ENCODE measurements at regions not wholly inside any gene's neighbourhood (a gene's known extent, or its start where the extent isn't known, plus 50 kb on each side); places are given as distances from the start of the nearest gene placed in this dataset.

DNA sequence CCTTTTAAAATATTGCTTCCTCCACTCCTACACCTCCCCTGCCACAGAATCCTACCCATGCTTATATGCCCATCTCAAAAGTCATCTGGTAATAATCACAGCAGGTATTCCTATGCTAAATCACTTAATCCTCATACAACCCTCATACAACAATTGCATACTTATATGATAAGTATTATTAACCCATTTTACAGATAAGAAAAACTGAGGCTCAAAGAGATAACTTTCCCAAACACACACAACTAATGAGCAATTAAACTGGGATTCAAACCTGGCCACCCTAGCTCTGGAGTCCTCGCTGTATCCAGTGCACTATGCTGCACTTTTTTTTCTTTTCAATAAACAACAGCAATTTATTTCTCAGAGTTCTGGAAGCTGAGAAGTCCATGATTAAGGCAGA, 99.8 kb upstream of the TSPAN5 start:
- H3K27me3 ChIP-seq (ENCODE audit: control insufficient read depth, insufficient read depth, low read length): no peaks in the 10 kb centered on the region
- no peak for ATAC-seq (ENCODE audit: low read depth in 2 of 2)

DNA sequence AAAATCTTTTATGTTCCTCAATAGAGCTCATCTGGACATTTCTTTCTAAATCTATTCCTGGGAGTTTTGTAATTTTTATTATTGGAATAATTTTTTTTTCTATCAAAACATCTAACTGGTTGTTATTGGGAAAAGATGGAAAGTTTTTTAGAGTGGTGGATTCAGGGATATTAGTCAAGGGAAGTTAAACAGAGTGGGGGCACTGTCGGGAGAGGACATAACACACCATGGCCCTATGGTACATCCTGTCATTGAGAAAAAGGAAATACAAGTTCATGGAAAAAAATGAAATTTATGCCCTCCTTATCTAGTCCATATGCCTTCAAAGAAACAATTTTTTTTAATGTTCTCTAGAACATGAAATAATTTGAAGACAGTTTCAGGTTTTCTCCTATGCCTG, 96.3 kb upstream of the TSPAN5 start:
- H3K27ac ChIP-seq (ENCODE audit: insufficient read depth, low read length, poor library complexity, severe bottlenecking): no peak overlapping the region
- Mint-ChIP-seq H3K36me3 (no peaks in the 10 kb centered on the region), H3K27ac (no peak overlapping the region), H3K27me3 (no peaks in the 10 kb centered on the region), H3K9me3 (no peaks in the 10 kb centered on the region), H3K4me1 (peaks cover 0 to 6% (median 0%) of the 10 kb centered on the region in 4 donors), H3K4me3 (no peak overlapping the region)
- H3K27me3 ChIP-seq (ENCODE audit: control insufficient read depth, insufficient read depth, low read length): no peaks in the 10 kb centered on the region
- DNase-seq: no peak
- H3K36me3 ChIP-seq (ENCODE audit: control insufficient read depth, insufficient read depth, low read length): no peaks in the 10 kb centered on the region
- no peak for ATAC-seq (ENCODE audit: low read depth in 2 of 2)
- no peak overlapping the region for H3K4me3 ChIP-seq (ENCODE audit: low read depth, low read length)
- H3K4me1 ChIP-seq (ENCODE audit: control insufficient read depth, insufficient read depth, low read length, poor library complexity, severe bottlenecking): no peaks in the 10 kb centered on the region
- no peaks in the 10 kb centered on the region for H3K9me3 ChIP-seq (ENCODE audit: control insufficient read depth in 2 of 2, low read length in 2 of 2)

More for the DNA sequence above, 99.8 kb upstream of the TSPAN5 start:
- Histone ChIP-seq H3K36me3 (ENCODE audit: control insufficient read depth, insufficient read depth, low read length) (no peaks in the 10 kb centered on the region), H3K9me3 (ENCODE audit: control insufficient read depth in 2 of 2, low read length in 2 of 2) (no peaks in the 10 kb centered on the region), H3K4me3 (ENCODE audit: low read depth, low read length) (no peak overlapping the region), H3K27ac (ENCODE audit: insufficient read depth, low read length, poor library complexity, severe bottlenecking) (no peak overlapping the region), H3K4me1 (ENCODE audit: control insufficient read depth, insufficient read depth, low read length, poor library complexity, severe bottlenecking) (no peaks in the 10 kb centered on the region)
- H3K36me3 Mint-ChIP-seq: no peaks in the 10 kb centered on the region
- peaks cover 0 to under 1% (median 0%) of the 10 kb centered on the region in 4 donors for H3K4me1 Mint-ChIP-seq
- no peak for DNase-seq
- no peak overlapping the region for H3K4me3 Mint-ChIP-seq
- H3K27ac Mint-ChIP-seq: no peak overlapping the region
- H3K27me3 Mint-ChIP-seq: no peaks in the 10 kb centered on the region
- peaks cover 0 to 2% (median 0%) of the 10 kb centered on the region in 7 donors for H3K9me3 Mint-ChIP-seq

DNA sequence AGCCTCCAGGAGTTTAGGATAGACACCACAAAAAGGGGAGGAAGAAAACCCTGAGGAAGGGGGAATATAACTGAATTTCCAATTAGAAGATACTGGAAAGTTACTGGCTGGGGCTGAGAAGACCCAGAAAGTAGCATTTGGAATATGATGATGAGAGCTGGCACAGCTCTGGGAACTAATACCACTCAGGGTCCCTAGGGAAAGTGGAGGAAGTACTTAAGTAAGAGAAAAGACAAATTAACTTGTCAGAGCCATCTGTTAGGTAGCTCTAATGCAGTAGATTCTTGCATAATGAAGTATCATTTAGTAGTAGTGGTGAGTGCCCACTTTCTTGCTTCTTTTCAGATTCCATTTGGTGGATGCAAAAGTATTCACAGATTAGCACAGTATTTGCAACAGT, 90.8 kb upstream of the TSPAN5 start:
- Mint-ChIP-seq H3K4me1 (peaks cover 0 to 6% (median 2%) of the 10 kb centered on the region in 4 donors), H3K27me3 (no peaks in the 10 kb centered on the region)
- no peak for ATAC-seq (ENCODE audit: low read depth in 2 of 2)

DNA sequence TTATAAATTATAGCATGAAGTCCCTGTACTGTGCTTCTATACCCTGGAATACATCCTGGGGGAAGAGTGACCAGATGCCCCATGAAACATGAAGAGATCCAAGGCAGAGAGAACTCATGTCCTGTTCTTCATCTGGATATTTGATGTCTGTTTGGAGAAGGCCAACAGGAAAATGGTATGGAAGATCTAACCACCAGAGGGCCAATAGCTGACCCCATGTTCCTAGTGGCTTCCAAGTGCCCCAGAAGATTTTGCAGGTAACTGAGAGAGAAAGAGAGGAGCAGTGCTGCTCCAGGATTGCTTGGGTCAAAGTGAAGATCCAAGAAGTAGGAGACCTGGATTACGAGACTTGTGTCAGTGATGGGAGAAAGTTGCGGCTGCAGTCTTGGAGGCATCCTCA, 90.2 kb upstream of the TSPAN5 start:
- H3K4me1 ChIP-seq (ENCODE audit: control insufficient read depth, insufficient read depth, low read length, poor library complexity, severe bottlenecking): no peaks in the 10 kb centered on the region
- Mint-ChIP-seq H3K27ac (no peak overlapping the region), H3K9me3 (peaks cover 0 to 2% (median 0%) of the 10 kb centered on the region in 7 donors), H3K27me3 (no peaks in the 10 kb centered on the region), H3K36me3 (no peaks in the 10 kb centered on the region), H3K4me1 (peaks cover 0 to 6% (median 2%) of the 10 kb centered on the region in 4 donors), H3K4me3 (no peak overlapping the region)
- H3K27me3 ChIP-seq (ENCODE audit: control insufficient read depth, insufficient read depth, low read length): no peaks in the 10 kb centered on the region
- H3K27ac ChIP-seq (ENCODE audit: insufficient read depth, low read length, poor library complexity, severe bottlenecking): no peak overlapping the region
- no peaks in the 10 kb centered on the region for H3K9me3 ChIP-seq (ENCODE audit: control insufficient read depth in 2 of 2, low read length in 2 of 2)
- no peaks in the 10 kb centered on the region for H3K36me3 ChIP-seq (ENCODE audit: control insufficient read depth, insufficient read depth, low read length)
- no peak for ATAC-seq (ENCODE audit: low read depth in 2 of 2)
- no peak overlapping the region for H3K4me3 ChIP-seq (ENCODE audit: low read depth, low read length)
- DNase-seq: no peak

More for the DNA sequence above, 90.8 kb upstream of the TSPAN5 start:
- Mint-ChIP-seq H3K9me3 (peaks cover 0 to 2% (median 0%) of the 10 kb centered on the region in 7 donors), H3K4me3 (no peak overlapping the region), H3K27ac (no peak overlapping the region), H3K36me3 (no peaks in the 10 kb centered on the region)
- DNase-seq: no peak
- Histone ChIP-seq H3K27me3 (ENCODE audit: control insufficient read depth, insufficient read depth, low read length) (no peaks in the 10 kb centered on the region), H3K36me3 (ENCODE audit: control insufficient read depth, insufficient read depth, low read length) (no peaks in the 10 kb centered on the region), H3K4me3 (ENCODE audit: low read depth, low read length) (no peak overlapping the region), H3K9me3 (ENCODE audit: control insufficient read depth in 2 of 2, low read length in 2 of 2) (no peaks in the 10 kb centered on the region), H3K4me1 (ENCODE audit: control insufficient read depth, insufficient read depth, low read length, poor library complexity, severe bottlenecking) (no peaks in the 10 kb centered on the region), H3K27ac (ENCODE audit: insufficient read depth, low read length, poor library complexity, severe bottlenecking) (no peak overlapping the region)

DNA sequence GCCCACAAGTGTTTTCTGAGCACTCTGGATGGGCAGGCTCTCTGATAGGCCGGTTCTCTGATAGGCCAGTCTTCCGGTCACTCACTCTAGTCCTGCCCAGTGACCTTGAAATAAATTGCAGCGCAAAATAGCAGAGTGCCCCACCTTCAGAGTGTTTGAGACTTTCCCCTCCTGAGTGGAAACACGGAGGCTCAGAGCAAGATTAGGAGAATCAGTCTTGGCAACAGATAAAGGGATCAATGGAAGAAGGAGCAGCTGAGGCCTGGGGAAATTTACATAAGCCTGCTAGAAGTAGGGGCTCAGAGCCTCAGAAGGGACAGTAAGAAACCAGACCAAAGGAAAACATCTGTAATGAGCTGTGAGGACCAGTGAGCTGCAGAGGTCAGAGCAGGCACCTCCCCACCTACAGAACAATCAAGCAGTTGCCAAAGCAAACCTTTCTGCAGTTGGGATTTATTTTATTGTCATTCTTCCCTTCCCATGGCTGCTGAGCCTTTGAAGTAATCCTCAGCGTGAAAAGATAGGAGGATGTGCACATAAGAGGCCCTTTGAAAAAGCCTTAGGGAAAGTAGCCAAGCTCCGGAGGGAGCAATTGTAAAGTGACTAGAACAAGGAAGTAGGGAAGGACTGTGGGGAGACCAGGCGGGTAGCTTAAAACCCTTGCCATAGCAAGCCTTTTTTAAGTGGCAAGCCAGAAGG, 89.1 kb upstream of the TSPAN5 start:
- Mint-ChIP-seq H3K36me3 (no peaks in the 10 kb centered on the region), H3K9me3 (peaks cover 0 to 2% (median 0%) of the 10 kb centered on the region in 7 donors), H3K27ac (peak overlapping the region in 1 of 3 donors; percentile 9), H3K4me1 (peaks cover 0 to 4% (median 0%) of the 10 kb centered on the region in 4 donors), H3K4me3 (no peak overlapping the region), H3K27me3 (no peaks in the 10 kb centered on the region)
- Histone ChIP-seq H3K4me3 (ENCODE audit: low read depth, low read length) (no peak overlapping the region), H3K36me3 (ENCODE audit: control insufficient read depth, insufficient read depth, low read length) (no peaks in the 10 kb centered on the region), H3K27ac (ENCODE audit: insufficient read depth, low read length, poor library complexity, severe bottlenecking) (no peak overlapping the region), H3K27me3 (ENCODE audit: control insufficient read depth, insufficient read depth, low read length) (no peaks in the 10 kb centered on the region), H3K4me1 (ENCODE audit: control insufficient read depth, insufficient read depth, low read length, poor library complexity, severe bottlenecking) (no peaks in the 10 kb centered on the region), H3K9me3 (ENCODE audit: control insufficient read depth in 2 of 2, low read length in 2 of 2) (no peaks in the 10 kb centered on the region)
- DNase-seq (no peak), ATAC-seq (ENCODE audit: low read depth in 2 of 2) (no peak)

DNA sequence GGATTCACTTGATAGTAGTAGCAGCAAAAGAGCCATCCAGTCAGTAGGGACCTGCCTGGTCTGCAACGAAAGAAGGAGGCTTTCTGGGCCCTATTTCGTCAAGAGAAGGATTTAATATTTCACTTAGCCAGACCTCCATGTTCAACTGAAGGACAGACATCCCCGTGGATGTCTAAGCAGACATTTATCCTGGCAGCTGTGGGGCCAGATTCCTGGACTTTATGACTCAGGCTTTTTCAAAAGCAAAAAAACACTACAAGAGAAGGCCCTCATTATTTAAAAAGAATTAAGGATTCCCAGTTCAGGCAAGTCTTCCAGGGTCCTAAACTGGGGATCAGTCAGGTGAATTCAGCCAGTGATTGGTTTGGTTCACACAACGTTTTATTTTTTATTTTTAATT, 88.5 kb upstream of the TSPAN5 start:
- no peaks in the 10 kb centered on the region for H3K36me3 ChIP-seq (ENCODE audit: control insufficient read depth, insufficient read depth, low read length)
- H3K4me1 ChIP-seq (ENCODE audit: control insufficient read depth, insufficient read depth, low read length, poor library complexity, severe bottlenecking): no peaks in the 10 kb centered on the region
- H3K36me3 Mint-ChIP-seq: no peaks in the 10 kb centered on the region
- H3K27ac Mint-ChIP-seq: no peak overlapping the region
- peaks cover 0 to 4% (median 0%) of the 10 kb centered on the region in 4 donors for H3K4me1 Mint-ChIP-seq
- H3K4me3 Mint-ChIP-seq: no peak overlapping the region
- no peak for DNase-seq
- no peaks in the 10 kb centered on the region for H3K27me3 Mint-ChIP-seq
- no peaks in the 10 kb centered on the region for H3K27me3 ChIP-seq (ENCODE audit: control insufficient read depth, insufficient read depth, low read length)
- no peaks in the 10 kb centered on the region for H3K9me3 ChIP-seq (ENCODE audit: control insufficient read depth in 2 of 2, low read length in 2 of 2)
- H3K4me3 ChIP-seq (ENCODE audit: low read depth, low read length): no peak overlapping the region
- no peak overlapping the region for H3K27ac ChIP-seq (ENCODE audit: insufficient read depth, low read length, poor library complexity, severe bottlenecking)
- ATAC-seq (ENCODE audit: low read depth in 2 of 2): no peak
- H3K9me3 Mint-ChIP-seq: peaks cover 0 to 2% (median 0%) of the 10 kb centered on the region in 7 donors

DNA sequence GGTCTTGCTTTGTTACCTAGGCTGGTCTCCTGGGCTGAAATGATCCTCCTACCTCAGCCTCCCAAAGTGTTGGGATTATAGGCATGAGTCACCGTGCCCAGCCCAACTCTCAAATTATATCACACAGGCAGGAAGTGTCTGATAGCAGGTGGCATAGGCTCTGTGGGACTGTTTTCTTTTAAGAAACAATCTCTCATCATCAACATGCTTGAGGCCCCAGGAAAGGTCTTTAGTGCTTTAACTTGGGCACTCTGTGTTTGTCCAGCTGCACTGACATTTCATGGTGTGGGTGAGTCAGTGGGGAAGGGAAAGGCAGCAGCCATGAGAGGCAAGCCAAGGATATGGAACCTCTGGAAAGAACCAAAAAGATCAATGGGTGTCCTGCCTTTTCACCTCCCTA, 88.1 kb upstream of the TSPAN5 start:
- no peaks in the 10 kb centered on the region for H3K27me3 Mint-ChIP-seq

DNA sequence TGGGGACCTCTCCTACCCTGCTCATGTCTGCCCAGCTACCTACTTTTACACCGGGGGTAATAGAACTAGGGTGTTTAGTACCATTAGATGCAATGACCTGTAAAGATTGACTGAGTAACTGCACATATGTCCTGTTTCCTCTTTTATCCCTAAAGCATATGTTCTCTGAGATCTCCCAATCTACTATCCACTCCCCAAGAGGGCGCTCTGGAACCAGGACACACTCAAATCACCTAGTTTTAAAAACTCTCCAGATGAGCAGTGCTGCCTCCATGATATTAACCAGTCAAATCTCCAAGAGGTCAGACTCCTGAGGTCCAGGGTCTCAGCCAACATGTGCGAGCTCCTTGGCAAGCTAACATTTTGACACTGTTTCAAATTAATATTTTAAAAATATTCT, 87.0 kb upstream of the TSPAN5 start:
- peaks cover 0 to 2% (median 0%) of the 10 kb centered on the region in 7 donors for H3K9me3 Mint-ChIP-seq
- Histone ChIP-seq H3K4me3 (ENCODE audit: low read depth, low read length) (no peak overlapping the region), H3K27me3 (ENCODE audit: control insufficient read depth, insufficient read depth, low read length) (no peaks in the 10 kb centered on the region), H3K4me1 (ENCODE audit: control insufficient read depth, insufficient read depth, low read length, poor library complexity, severe bottlenecking) (no peaks in the 10 kb centered on the region), H3K36me3 (ENCODE audit: control insufficient read depth, insufficient read depth, low read length) (no peaks in the 10 kb centered on the region), H3K27ac (ENCODE audit: insufficient read depth, low read length, poor library complexity, severe bottlenecking) (no peak overlapping the region), H3K9me3 (ENCODE audit: control insufficient read depth in 2 of 2, low read length in 2 of 2) (no peaks in the 10 kb centered on the region)
- no peak overlapping the region for H3K27ac Mint-ChIP-seq
- peak overlapping the region in 1 of 4 donors; percentile 38 for H3K4me3 Mint-ChIP-seq
- H3K36me3 Mint-ChIP-seq: no peaks in the 10 kb centered on the region
- DNase-seq (peak in 1 of 3 donors; percentile 2), ATAC-seq (ENCODE audit: low read depth in 2 of 2) (no peak)
- H3K27me3 Mint-ChIP-seq: no peaks in the 10 kb centered on the region
- peaks cover 0 to 4% (median 0%) of the 10 kb centered on the region in 4 donors for H3K4me1 Mint-ChIP-seq

More for the DNA sequence above, 88.1 kb upstream of the TSPAN5 start:
- Mint-ChIP-seq H3K9me3 (peaks cover 0 to 2% (median 0%) of the 10 kb centered on the region in 7 donors), H3K36me3 (no peaks in the 10 kb centered on the region), H3K4me1 (peaks cover 0 to 4% (median 0%) of the 10 kb centered on the region in 4 donors), H3K4me3 (no peak overlapping the region), H3K27ac (no peak overlapping the region)
- no peaks in the 10 kb centered on the region for H3K36me3 ChIP-seq (ENCODE audit: control insufficient read depth, insufficient read depth, low read length)
- DNase-seq (peak in 1 of 3 donors; percentile 15), ATAC-seq (ENCODE audit: low read depth in 2 of 2) (no peak)
- no peaks in the 10 kb centered on the region for H3K4me1 ChIP-seq (ENCODE audit: control insufficient read depth, insufficient read depth, low read length, poor library complexity, severe bottlenecking)
- no peaks in the 10 kb centered on the region for H3K27me3 ChIP-seq (ENCODE audit: control insufficient read depth, insufficient read depth, low read length)
- no peaks in the 10 kb centered on the region for H3K9me3 ChIP-seq (ENCODE audit: control insufficient read depth in 2 of 2, low read length in 2 of 2)
- no peak overlapping the region for H3K4me3 ChIP-seq (ENCODE audit: low read depth, low read length)
- H3K27ac ChIP-seq (ENCODE audit: insufficient read depth, low read length, poor library complexity, severe bottlenecking): no peak overlapping the region

Data from CD4-positive, CD25-positive, alpha-beta regulatory T cell (primary cell).